HCT116 (cell line): ENCODE measurements at regions not wholly inside any gene's neighbourhood (a gene's known extent, or its start where the extent isn't known, plus 50 kb on each side); places are given as distances from the start of the nearest gene placed in this dataset.

Experiments
- ATAC-seq: fragments of 200-7000 bp; cut with Tn5 transposase; 2 replicates; pipeline ENCODE4 v1.9.1; 2020; ENCODE audit warnings: mild to moderate bottlenecking, moderate library complexity
- BruUV-seq: library from RNA; stranded (reverse); fragments of 400-500 nt; replicated peaks from 2 replicates; lab custom pipeline; 2021; lab: Mats Ljungman, UMichigan
- CTCF ChIA-PET: fragments of 300-600 bp; sonication (Branson Sonifier 250); formaldehyde crosslinking; loops from one replicate; lab custom pipeline; 2021; ENCODE audit warnings: antibody characterized with exemption; lab: Charles Lee
- POLR2A ChIA-PET: fragments of 300-600, 350-600 bp; sonication (Branson Sonifier 250); formaldehyde crosslinking; loops from one replicate; lab custom pipeline; 2021; ENCODE audit warnings: antibody characterized with exemption; lab: Charles Lee
- RAD21 ChIA-PET, 2 experiments: fragments of 300-600 bp; sonication (Branson Sonifier 250); formaldehyde crosslinking; loops; one replicate each; lab custom pipeline; 2023; ENCODE audit warnings: low total read pairs in 2 of 2; ENCODE audit not compliant: uncharacterized antibody in 2 of 2, unreplicated experiment in 2 of 2, low non-redundant PET in 1 of 2; lab: Charles Lee
- DNase-seq: peaks from one replicate; pipeline ENCODE4 v3.0.0-alpha.2; 2010; ENCODE audit warnings: low read depth, low spot score
- H2AFZ ChIP-seq: fragments of 200-600 bp; shearing (Covaris generic), sonication (generic); 2 replicates; pipeline ENCODE4 v1.6.1; 2017; ENCODE audit warnings: low read depth, mixed run types, mixed read lengths, antibody characterized with exemption, low read length; ENCODE audit not compliant: poor library complexity, severe bottlenecking
- H3K27ac ChIP-seq: 2 replicates; pipeline ENCODE4 v1.5.1; 2012; ENCODE audit warnings: low read depth, low read length
- H3K27me3 ChIP-seq: fragments of 200-600 bp; sonication (generic); 2 replicates; pipeline ENCODE4 v1.6.1; 2016; ENCODE audit warnings: mixed run types, low read length, mixed read lengths; ENCODE audit not compliant: insufficient read depth
- H3K36me3 ChIP-seq, 2 experiments: fragments of 200-500 bp in 1 of 2; fragments of 200-600 bp in 1 of 2; sonication (Bioruptor generic) in 1 of 2; sonication (generic) in 1 of 2; 2 replicates each; pipeline versions ENCODE4 v1.5.1 to v1.6.1; 2014 to 2016; ENCODE audit warnings: low read length in 2 of 2, inconsistent platforms in 1 of 2, mixed read lengths in 1 of 2, mixed run types in 1 of 2; ENCODE audit not compliant: insufficient read depth in 2 of 2, control insufficient read depth in 1 of 2
- H3K4me1 ChIP-seq, 2 experiments: fragments of 200-600 bp in 1 of 2; sonication (generic) in 1 of 2; 2 replicates each; pipeline versions ENCODE4 v1.5.1 to v1.6.1; 2012 to 2017; ENCODE audit warnings: low read length in 2 of 2, inconsistent platforms in 1 of 2, mild to moderate bottlenecking in 1 of 2, mixed read lengths in 1 of 2, mixed run types in 1 of 2, moderate library complexity in 1 of 2; ENCODE audit not compliant: insufficient read depth in 2 of 2, control insufficient read depth in 1 of 2
- H3K4me2 ChIP-seq: fragments of 200-600 bp; sonication (generic); 2 replicates; pipeline ENCODE4 v1.6.1; 2017; ENCODE audit warnings: mixed run types, low read length, mixed read lengths
- H3K4me3 ChIP-seq, 2 experiments: fragments of 200-600 bp in 1 of 2; sonication (generic) in 1 of 2; replicated peaks in 1 of 2; 2 replicates each; pipeline ENCODE4 v1.5.1; 2011 to 2016; ENCODE audit warnings: low read length in 2 of 2, control low read depth in 1 of 2, low read depth in 1 of 2, mild to moderate bottlenecking in 1 of 2, mixed read lengths in 1 of 2, mixed run types in 1 of 2
- H3K79me2 ChIP-seq: fragments of 200-600 bp; sonication (generic); 2 replicates; pipeline ENCODE4 v1.6.1; 2017; ENCODE audit warnings: mild to moderate bottlenecking, mixed run types, low read length, moderate library complexity, mixed read lengths; ENCODE audit not compliant: insufficient read depth
- H3K9ac ChIP-seq: fragments of 200-600 bp; sonication (generic); 2 replicates; pipeline ENCODE4 v1.6.1; 2016; ENCODE audit warnings: low read length, mixed read lengths
- H3K9me2 ChIP-seq: fragments of 200-600 bp; sonication (generic), shearing (Covaris generic); 2 replicates; pipeline ENCODE4 v1.6.1; 2017; ENCODE audit warnings: mixed run types, mild to moderate bottlenecking, moderate library complexity; ENCODE audit not compliant: insufficient read depth
- H3K9me3 ChIP-seq, 2 experiments: fragments of 200-500 bp in 1 of 2; fragments of 200-600 bp in 1 of 2; sonication (Bioruptor generic) in 1 of 2; sonication (generic) in 1 of 2; 2 replicates each; pipeline ENCODE4 v1.6.1; 2014 to 2017; ENCODE audit warnings: low read length in 2 of 2, mixed read lengths in 2 of 2, inconsistent platforms in 1 of 2, low read depth in 1 of 2, mild to moderate bottlenecking in 1 of 2, mixed run types in 1 of 2, moderate library complexity in 1 of 2; ENCODE audit not compliant: control insufficient read depth in 1 of 2, insufficient read depth in 1 of 2
- H4K20me1 ChIP-seq: fragments of 200-600 bp; sonication (generic), shearing (Covaris generic); 2 replicates; pipeline ENCODE4 v1.6.1; 2017; ENCODE audit warnings: mixed run types, mild to moderate bottlenecking, moderate library complexity; ENCODE audit not compliant: insufficient read depth
- CBX3 ChIP-seq: IDR thresholded peaks from 2 replicates; pipeline ENCODE4 v1.6.1; 2012; ENCODE audit warnings: low read depth
- CEBPB ChIP-seq: IDR thresholded peaks from 2 replicates; pipeline ENCODE4 v1.6.1; 2012; ENCODE audit warnings: low read depth
- EGR1 ChIP-seq: IDR thresholded peaks from 2 replicates; pipeline ENCODE4 v1.6.1; 2012; ENCODE audit warnings: low read depth
- ELF1 ChIP-seq: IDR thresholded peaks from 2 replicates; pipeline ENCODE4 v1.6.1; 2012; ENCODE audit warnings: low read depth, borderline replicate concordance
- JUND ChIP-seq: IDR thresholded peaks from 2 replicates; pipeline ENCODE4 v1.6.1; 2012
- POLR2A ChIP-seq: IDR thresholded peaks from 2 replicates; pipeline ENCODE4 v1.7.0; 2011; ENCODE audit warnings: borderline replicate concordance; ENCODE audit not compliant: insufficient read depth, insufficient read length; ENCODE audit errors: extremely low read depth
- RAD21 ChIP-seq: IDR thresholded peaks from 2 replicates; pipeline ENCODE4 v1.6.1; 2012; ENCODE audit warnings: low read depth, mild to moderate bottlenecking
- SRF ChIP-seq: IDR thresholded peaks from 2 replicates; pipeline ENCODE4 v1.6.1; 2012; ENCODE audit warnings: low read depth
- TCF7L2 ChIP-seq: IDR thresholded peaks from 2 replicates; pipeline ENCODE4 v1.7.0; 2011; ENCODE audit warnings: borderline replicate concordance, inconsistent platforms; ENCODE audit not compliant: insufficient read depth, insufficient read length; ENCODE audit errors: extremely low read depth
- YY1 ChIP-seq: IDR thresholded peaks from 2 replicates; pipeline ENCODE4 v1.6.1; 2011; ENCODE audit warnings: low read length, low read depth, moderate library complexity, mild to moderate bottlenecking; ENCODE audit not compliant: insufficient replicate concordance; ENCODE audit errors: extremely low read depth
- ZBTB33 ChIP-seq: IDR thresholded peaks from 2 replicates; pipeline ENCODE4 v1.6.1; 2011; ENCODE audit warnings: mild to moderate bottlenecking, low read length, moderate library complexity; ENCODE audit not compliant: insufficient replicate concordance; ENCODE audit errors: extremely low read depth
- ZFX ChIP-seq: fragments of 450-650 bp; IDR thresholded peaks from 2 replicates; pipeline ENCODE4 v1.6.1; 2017
- ZNF274 ChIP-seq: fragments of 200-500 bp; sonication (Bioruptor generic); IDR thresholded peaks from 2 replicates; pipeline ENCODE4 v1.6.1; 2014; ENCODE audit warnings: mild to moderate bottlenecking, low read depth, low read length, inconsistent platforms
- intact Hi-C: fragments of 100-400 bp; cut with micrococcal nuclease; formaldehyde crosslinking; loops from 2 replicates; pipeline ENCODE4 v1.10.0; 2022
- TF ChIP-seq, protein P1 (sequence below), 3 experiments: fragments of 200-600 bp in 1 of 3; sonication (generic) in 1 of 3; IDR thresholded peaks in 2 of 3; conservative IDR thresholded peaks in 1 of 3; 2 replicates each; pipeline ENCODE4 v1.5.1; 2012 to 2017; ENCODE audit warnings: low read depth in 2 of 3, low read length in 2 of 3, antibody characterized with exemption in 1 of 3, borderline replicate concordance in 1 of 3, control low read depth in 1 of 3, mild to moderate bottlenecking in 1 of 3, mixed read lengths in 1 of 3, mixed run types in 1 of 3, moderate library complexity in 1 of 3; ENCODE audit not compliant: insufficient read depth in 1 of 3
- TF ChIP-seq, protein P2 (sequence below): IDR thresholded peaks from 2 replicates; pipeline ENCODE4 v1.6.1; 2012
- TF ChIP-seq, protein P3 (sequence below): IDR thresholded peaks from 2 replicates; pipeline ENCODE4 v1.6.1; 2012; ENCODE audit warnings: low read depth

DNA sequence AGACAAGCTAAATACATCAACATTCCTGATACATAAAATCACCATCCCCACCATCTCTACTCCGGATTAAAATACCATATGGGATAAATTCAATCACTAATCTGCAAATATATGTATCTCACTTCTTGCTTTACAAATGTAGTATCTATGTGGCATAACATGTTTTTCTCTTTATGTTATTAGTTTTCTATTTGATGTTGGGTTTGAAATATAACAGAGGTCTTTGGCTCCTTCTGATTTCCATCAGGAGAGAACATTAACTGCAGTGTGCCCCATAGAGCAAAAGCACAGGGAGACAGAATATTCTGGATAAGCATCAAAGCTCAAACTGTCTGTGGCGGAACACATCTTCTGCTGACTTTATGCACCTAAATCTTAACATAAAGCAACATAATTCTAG, 547.2 kb upstream of the CDH8 start:
- Histone ChIP-seq H3K4me2 (no peak overlapping the region), H3K36me3 (no peaks in the 10 kb centered on the region), H3K9me3 (peaks cover 0 to 26% of the 10 kb centered on the region in 2 experiments; a peak in 2 of 4 replicates), H3K4me3 (no peak overlapping the region), H3K27me3 (no peaks in the 10 kb centered on the region), H3K4me1 (no peaks in the 10 kb centered on the region), H4K20me1 (no peaks in the 10 kb centered on the region), H3K79me2 (no peaks in the 10 kb centered on the region), H3K9ac (no peak overlapping the region), H2AFZ (no peak overlapping the region), H3K9me2 (no peaks in the 10 kb centered on the region), H3K27ac (no peak overlapping the region)
- no TSS peak for BruUV-seq
- TF ChIP-seq JUND (no peak), RAD21 (no peak), TCF7L2 (no peak), CEBPB (no peak), EGR1 (no peak), ZNF274 (no peak), ZBTB33 (no peak), ELF1 (no peak), ZFX (no peak), CBX3 (no peak), SRF (no peak), YY1 (no peak), POLR2A (no peak)
- TF ChIP-seq, protein P1, sequence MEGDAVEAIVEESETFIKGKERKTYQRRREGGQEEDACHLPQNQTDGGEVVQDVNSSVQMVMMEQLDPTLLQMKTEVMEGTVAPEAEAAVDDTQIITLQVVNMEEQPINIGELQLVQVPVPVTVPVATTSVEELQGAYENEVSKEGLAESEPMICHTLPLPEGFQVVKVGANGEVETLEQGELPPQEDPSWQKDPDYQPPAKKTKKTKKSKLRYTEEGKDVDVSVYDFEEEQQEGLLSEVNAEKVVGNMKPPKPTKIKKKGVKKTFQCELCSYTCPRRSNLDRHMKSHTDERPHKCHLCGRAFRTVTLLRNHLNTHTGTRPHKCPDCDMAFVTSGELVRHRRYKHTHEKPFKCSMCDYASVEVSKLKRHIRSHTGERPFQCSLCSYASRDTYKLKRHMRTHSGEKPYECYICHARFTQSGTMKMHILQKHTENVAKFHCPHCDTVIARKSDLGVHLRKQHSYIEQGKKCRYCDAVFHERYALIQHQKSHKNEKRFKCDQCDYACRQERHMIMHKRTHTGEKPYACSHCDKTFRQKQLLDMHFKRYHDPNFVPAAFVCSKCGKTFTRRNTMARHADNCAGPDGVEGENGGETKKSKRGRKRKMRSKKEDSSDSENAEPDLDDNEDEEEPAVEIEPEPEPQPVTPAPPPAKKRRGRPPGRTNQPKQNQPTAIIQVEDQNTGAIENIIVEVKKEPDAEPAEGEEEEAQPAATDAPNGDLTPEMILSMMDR (IDR thresholded peaks at IDR 0.05 in 2 of 3, conservative IDR thresholded peaks at IDR 0.05 in 1 of 3; ENCODE audit: borderline replicate concordance in 1 of 3, insufficient read depth in 1 of 3, low read depth in 2 of 3, low read length in 2 of 3): no peak
- TF ChIP-seq, protein P2, sequence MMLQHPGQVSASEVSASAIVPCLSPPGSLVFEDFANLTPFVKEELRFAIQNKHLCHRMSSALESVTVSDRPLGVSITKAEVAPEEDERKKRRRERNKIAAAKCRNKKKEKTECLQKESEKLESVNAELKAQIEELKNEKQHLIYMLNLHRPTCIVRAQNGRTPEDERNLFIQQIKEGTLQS: no peak
- TF ChIP-seq, protein P3, sequence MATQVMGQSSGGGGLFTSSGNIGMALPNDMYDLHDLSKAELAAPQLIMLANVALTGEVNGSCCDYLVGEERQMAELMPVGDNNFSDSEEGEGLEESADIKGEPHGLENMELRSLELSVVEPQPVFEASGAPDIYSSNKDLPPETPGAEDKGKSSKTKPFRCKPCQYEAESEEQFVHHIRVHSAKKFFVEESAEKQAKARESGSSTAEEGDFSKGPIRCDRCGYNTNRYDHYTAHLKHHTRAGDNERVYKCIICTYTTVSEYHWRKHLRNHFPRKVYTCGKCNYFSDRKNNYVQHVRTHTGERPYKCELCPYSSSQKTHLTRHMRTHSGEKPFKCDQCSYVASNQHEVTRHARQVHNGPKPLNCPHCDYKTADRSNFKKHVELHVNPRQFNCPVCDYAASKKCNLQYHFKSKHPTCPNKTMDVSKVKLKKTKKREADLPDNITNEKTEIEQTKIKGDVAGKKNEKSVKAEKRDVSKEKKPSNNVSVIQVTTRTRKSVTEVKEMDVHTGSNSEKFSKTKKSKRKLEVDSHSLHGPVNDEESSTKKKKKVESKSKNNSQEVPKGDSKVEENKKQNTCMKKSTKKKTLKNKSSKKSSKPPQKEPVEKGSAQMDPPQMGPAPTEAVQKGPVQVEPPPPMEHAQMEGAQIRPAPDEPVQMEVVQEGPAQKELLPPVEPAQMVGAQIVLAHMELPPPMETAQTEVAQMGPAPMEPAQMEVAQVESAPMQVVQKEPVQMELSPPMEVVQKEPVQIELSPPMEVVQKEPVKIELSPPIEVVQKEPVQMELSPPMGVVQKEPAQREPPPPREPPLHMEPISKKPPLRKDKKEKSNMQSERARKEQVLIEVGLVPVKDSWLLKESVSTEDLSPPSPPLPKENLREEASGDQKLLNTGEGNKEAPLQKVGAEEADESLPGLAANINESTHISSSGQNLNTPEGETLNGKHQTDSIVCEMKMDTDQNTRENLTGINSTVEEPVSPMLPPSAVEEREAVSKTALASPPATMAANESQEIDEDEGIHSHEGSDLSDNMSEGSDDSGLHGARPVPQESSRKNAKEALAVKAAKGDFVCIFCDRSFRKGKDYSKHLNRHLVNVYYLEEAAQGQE: no peak
- DNase-seq (no peak), ATAC-seq (no peak)
- intact Hi-C loops: no loop called here
- ChIA-PET POLR2A (no interaction called here), CTCF (no interaction called here), RAD21 (no interaction called here)
